Esophagus squamous epithelium (tissue), 4 donors: ENCODE measurements at regions not wholly inside any gene's neighbourhood (a gene's known extent, or its start where the extent isn't known, plus 50 kb on each side); places are given as distances from the start of the nearest gene placed in this dataset.

Source experiments
- POLR2A ChIP-seq, 4 donors: fragments of 450-650 bp; IDR thresholded peaks; one replicate each; pipeline ENCODE4 v1.6.1; 2017; ENCODE audit warnings: antibody characterized with exemption in 4 of 4, mild to moderate bottlenecking in 4 of 4, moderate library complexity in 3 of 4
- TF ChIP-seq, protein P1 (sequence below), 6 experiments: fragments of 450-650 bp in 4 of 6; fragments of 200-600 bp in 2 of 6; sonication (generic) in 2 of 6; IDR thresholded peaks; one replicate each; pipeline ENCODE4 v1.5.1; 2016 to 2019; ENCODE audit warnings: antibody characterized with exemption in 6 of 6, mild to moderate bottlenecking in 4 of 6, moderate library complexity in 4 of 6

DNA sequence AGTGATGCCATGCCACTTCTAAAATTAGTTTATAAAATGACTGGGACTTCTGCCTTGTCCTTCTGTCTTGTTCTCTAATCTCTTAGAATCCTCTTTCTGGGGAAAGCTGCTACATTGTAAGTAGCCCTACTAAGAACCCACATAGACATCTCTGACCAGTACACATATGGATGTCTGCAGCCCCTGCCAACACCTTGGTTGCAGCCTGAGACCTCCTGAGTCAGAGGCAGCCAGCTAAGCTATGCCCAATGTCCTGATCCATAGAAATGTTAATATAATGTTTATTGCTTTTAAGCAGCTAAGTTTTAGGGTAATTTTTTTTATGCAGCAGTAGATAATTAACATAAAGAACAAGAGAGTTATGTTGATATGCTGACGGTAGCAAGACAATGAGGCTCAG is 1029.5 kb upstream of the INTU start:
- TF ChIP-seq, protein P1, sequence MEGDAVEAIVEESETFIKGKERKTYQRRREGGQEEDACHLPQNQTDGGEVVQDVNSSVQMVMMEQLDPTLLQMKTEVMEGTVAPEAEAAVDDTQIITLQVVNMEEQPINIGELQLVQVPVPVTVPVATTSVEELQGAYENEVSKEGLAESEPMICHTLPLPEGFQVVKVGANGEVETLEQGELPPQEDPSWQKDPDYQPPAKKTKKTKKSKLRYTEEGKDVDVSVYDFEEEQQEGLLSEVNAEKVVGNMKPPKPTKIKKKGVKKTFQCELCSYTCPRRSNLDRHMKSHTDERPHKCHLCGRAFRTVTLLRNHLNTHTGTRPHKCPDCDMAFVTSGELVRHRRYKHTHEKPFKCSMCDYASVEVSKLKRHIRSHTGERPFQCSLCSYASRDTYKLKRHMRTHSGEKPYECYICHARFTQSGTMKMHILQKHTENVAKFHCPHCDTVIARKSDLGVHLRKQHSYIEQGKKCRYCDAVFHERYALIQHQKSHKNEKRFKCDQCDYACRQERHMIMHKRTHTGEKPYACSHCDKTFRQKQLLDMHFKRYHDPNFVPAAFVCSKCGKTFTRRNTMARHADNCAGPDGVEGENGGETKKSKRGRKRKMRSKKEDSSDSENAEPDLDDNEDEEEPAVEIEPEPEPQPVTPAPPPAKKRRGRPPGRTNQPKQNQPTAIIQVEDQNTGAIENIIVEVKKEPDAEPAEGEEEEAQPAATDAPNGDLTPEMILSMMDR (IDR thresholded peaks at IDR 0.05) = no peak
- TF ChIP-seq POLR2A (IDR thresholded peaks at IDR 0.05) = no peak
